GM21390 (cell line): ENCODE measurements at regions not wholly inside any gene's neighbourhood (a gene's known extent, or its start where the extent isn't known, plus 50 kb on each side); places are given as distances from the start of the nearest gene placed in this dataset.
"Not testable (repeated sequence)": the region's sequence is repeated elsewhere in the genome, so short reads cannot be mapped to it uniquely, and the experiment has no call there.

Source experiments
- ATAC-seq: cut with Tn5 transposase; IDR thresholded peaks from one replicate; pipeline ENCODE4 v1.9.1; 2021; ENCODE audit not compliant: unreplicated experiment

DNA sequence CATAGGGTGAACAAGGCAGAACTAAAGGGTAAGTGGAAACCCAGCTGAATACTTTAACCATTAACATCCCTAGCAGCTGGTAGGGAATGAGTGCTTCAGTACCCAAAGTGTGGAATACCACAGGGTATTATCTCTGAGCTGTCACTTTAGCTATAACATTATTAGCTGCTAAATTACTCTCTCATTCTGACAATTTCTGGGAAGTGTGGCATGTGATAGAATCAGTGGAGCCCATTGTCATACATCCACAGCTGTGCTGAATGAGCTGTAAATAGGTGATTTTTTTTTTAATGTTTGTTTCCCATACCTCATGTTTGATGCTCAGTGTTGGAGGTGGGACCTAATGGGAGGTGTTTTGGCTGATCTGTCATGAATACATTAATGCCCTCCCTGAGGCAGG lies 894.3 kb downstream of the DIPK2A start:
- ATAC-seq, result no peak

DNA sequence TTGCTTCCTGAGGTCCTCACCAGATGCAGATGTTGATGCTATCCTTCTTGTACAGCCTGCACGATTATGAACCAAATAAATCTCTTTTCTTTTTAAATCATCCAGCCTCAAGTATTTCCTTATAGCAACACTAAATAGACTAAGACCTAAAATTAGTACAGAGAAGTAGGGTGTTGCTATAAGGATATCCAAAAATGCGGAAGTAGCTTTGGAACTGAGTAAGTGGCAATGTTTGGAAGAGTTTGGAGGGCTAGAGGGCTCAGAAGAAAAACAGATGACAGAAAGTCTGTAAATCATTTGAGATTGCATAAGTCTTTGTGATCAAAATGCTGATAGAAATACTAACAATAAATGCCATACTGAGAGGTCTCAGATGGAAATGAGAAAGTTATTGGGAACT lies 894.9 kb downstream of the DIPK2A start:
- no peak for ATAC-seq

DNA sequence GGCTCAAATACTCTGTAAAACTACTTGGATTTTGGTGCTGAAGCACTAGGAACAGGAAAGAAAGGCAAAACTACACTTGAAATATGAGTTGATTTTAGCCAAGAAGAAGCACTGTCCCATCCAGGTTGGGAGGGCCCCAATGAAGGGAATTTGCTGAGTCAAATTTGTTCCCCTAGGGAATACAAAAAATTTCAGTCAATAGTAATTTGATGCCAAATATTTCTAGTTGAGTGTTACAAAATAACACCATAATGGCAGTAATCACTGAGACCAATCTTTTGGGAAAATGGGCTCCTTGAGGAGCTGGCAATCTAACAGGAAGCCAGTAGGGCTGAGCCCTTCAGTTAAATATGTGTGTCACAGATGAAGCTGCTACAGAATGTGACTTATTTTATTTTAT lies 896.9 kb downstream of the DIPK2A start:
- ATAC-seq, result no peak

DNA sequence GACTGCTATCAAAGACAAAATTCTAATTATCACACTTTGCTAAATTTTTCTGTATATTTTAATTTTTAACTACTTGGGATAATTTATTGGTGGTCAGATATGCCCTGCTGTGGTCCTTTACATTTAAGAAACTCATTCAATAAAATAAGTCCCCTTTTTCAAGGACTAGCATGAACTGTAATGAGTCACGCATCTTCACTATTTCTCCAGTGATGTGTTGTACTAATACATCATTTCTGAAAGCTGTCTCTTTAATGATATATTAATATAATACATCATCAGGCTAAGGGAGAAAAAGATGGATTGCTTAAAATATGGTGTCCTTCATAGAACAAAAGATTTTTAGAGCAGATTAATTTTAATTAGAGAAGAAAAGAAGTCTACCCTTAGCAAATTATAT lies 901.4 kb downstream of the DIPK2A start:
- ATAC-seq, result no peak

DNA sequence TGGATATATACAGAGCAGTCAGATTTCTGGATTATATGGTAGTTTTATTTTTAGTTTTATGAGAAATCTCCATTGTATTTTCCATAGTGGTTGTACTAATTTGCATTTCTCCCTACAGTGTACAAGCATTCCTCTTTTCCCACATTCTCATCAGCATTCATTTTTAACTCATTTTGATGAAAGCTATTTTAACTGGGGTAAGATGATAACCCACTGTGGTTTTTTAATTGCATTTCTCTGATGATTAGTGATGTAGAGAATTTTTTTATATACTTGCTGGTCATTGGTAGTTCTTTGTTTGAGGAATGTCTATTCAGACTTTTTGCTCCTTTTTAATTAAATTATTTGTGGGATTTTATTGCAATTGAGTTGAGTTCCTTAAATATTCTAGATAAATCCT lies 903.6 kb downstream of the DIPK2A start:
- ATAC-seq, result no peak

DNA sequence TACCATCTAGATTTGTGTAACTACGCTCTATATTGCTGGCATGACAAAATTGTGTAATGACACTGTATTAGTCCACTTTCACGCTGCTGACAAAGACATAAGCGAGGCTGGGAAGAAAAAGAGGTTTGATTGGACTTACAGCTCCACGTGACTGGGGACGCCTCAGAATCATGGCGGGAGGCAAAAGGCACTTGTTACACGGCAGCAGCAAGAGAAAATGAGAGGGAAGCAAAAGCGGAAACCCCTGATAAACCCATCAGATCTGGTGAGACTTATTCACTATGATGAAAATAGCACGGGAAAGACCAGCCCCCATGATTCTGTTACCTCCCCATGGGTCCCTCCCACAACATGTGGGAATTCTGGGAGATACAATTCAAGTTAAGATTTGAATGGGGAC lies 905.7 kb downstream of the DIPK2A start:
- ATAC-seq, result no peak

DNA sequence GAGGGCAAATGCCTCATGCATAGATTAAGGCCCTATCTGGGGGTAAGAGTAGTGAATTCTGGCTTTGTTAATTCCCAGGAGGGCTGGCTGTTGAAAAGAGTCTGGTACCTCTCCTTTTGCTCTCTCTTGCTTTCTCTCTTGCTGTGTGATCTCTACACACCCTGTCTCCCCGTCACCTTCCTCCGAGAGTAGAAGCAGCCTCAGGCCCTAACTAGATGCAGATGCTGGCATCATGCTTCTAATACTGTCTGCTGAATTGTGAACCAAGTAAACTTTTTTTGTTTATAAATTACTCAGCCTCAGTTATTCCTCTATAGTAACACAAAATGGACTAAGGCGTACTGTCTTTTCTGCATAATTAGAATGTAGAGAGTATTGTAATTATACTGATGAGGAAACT lies 908.1 kb downstream of the DIPK2A start:
- no peak for ATAC-seq

DNA sequence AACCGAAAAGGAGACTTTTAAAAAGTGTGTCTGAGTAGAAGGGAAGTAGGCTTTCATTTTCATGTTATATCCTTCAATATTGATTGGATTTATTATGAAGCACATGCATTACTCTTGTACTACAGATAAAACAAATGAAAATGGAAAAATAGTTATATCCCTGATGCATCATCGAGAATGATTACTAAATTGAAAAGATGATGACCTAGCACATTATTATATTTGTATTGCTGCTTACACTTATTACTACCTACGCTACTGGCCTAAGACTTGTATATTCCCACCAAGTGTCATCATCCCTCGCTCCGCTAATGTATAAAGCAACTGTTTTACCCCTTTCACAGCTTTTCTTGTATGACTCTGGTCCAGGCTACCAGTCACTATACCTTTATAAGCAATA lies 922.4 kb downstream of the DIPK2A start:
- ATAC-seq, result no peak

DNA sequence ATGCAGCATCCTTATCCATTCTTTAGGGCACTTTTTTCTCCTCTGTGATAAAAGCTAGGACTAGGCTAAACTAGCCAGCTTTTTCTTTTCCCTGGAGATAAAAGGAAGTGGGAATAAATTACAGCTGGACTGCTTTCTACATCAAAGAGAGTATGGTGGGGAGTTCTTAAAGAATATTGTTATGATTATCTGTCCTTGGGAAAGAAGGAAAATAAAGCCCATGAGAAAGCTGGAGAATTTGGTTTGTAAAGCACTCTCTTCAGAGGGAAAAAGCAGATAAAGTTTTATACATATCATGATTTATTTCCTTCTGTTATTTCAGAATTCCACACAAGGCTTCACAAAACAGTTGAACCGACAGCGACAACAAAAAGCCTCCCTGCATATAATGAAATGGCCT lies 923.0 kb downstream of the DIPK2A start:
- no peak for ATAC-seq

DNA sequence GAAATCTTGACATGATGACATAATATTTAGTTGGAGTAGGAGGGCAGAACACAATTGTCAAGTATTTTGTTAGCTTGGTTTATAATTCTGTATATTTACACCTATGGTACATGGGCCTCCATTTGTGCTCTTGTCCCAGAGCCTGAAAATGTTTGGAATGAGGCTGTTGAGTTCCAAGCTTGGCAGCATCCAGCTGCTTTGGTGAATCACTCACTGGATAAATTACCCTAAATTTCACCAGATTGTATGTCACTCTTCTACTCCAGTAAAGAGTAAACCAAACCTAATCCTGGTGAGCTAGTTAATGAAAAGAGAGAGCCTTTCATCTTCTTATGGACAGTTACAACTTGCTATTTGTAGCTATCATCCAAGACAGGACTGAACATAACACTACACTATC lies 928.7 kb downstream of the DIPK2A start:
- ATAC-seq, result no peak

DNA sequence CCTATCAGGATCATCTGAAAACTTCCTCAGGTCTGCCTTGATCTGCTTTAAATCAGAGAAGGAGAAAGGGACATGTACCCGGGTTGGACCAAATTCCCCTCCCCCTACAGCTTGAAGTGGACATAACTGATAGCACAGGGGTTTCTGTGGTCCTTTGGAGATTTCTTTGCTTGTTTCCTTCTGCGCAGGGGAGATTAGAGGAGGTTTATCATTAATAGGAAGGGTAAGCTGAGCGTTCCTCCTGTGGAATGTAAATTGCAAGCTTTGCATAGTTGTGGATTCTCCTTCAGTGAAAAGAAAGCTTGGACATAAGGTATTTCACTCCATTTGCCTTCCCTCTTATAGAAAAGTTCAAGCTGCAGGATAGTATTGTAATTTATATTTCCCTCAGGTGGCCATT lies 936.0 kb downstream of the DIPK2A start:
- ATAC-seq, result not testable (repeated sequence)

DNA sequence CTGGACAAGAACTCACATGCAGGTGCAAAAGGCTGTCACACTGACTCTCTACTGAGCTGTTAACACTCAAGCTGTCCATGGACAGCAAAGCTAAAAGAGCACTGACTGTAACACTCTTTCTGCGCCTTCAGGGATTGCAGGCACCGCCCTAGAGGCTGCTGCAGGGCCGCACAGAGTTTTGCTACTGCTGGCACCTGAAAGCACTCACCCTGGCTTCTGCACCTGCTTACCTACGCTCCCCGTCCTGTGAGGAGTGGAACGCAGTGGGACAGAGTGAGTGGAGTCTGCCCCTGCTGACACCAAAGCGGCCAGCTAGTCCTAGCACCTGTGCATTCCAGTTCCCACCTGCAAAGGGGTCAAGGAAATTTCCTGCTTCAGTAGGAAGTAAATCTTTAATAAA lies 941.3 kb downstream of the DIPK2A start:
- ATAC-seq, result no peak

DNA sequence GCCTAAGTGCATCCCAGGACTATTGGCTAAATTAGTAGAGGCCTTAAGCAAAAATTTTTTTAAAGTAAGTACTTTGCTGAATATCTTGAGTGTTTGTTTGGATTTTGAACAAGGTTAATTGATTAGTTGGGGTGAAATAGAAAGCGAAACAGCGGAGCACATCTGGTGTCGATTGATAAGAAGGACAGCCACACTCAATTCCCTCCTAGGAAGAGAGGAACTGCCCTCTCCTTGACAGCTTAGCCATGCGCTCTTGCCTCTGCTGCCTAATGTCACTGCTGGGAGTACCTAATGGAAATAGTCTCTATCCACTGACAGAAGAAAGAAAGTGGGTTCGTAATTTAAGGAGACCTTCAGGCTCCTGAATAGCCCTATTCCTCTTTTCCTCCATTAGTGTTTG lies 943.6 kb downstream of the DIPK2A start:
- ATAC-seq, result no peak

DNA sequence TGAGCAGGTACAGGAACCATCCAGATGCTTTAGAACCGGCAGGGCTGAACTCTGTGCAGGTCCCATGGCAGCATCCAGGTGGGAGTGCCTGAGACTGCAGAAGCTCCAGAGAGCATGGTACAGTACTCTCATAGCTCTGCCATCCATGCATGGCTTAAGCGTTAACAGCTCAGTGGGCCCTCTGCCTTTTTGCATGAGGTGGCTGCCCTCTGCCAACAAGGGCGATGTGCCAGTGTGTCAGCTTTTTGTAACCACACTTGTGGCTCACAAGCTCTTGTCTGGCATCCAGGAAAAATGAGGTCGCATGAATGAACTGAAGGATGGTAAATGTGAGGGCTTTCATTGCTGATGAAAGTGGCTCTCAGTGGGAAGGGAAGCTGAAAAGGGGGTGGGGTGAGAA lies 950.1 kb downstream of the DIPK2A start:
- ATAC-seq, result no peak

DNA sequence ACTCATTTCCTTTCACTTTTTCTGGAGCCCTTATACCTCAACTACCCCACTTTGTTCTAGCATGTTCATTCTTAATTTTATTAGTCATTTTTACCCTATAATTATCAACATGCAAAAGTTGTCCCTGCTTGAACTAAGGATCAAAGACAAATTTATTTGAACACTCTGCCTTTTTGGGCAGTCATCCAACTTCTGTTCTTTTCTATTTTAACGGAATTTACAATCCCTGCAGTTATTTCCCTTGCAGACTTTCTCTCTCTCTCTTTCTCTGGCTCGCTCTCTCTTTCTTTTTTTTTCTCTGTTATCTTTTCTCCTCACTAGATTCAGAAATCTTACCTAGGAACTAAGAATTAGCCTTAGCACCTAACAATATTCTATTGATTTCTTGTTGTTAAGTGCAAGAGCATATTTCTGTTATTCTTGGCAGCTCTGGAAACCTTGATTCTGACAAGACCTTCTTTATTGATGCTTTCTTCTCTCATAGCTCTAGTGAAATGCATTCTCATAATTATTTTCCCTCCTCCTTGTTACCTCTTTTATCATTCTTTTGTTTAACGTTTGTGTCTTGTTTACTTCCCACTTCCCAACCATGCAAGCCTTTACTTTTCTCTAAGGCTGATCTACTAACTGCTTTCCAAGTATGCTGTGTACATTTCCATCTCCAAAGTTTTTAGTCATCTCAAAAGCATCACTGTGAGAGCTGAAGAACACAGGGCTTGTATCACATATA lies 951.6 kb downstream of the DIPK2A start:
- no peak for ATAC-seq

DNA sequence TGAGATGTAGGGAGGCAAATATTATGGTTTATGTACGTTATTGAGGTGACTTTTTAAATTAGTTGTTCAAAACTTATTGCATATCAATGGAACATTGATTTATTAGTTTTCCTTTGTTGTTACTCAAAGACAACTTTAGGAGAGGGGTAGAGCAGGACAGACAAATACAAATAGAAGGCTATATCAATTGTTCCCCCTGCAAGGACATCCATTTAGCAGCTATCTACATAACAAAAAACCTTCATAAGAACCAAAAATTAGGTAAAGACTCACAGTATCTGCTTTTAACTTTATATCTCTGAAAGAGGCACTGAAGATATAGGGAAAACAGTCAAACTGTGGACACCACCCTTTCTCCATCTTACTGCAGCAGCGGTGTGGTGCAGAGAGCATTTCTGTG lies 958.8 kb downstream of the DIPK2A start:
- no peak for ATAC-seq

DNA sequence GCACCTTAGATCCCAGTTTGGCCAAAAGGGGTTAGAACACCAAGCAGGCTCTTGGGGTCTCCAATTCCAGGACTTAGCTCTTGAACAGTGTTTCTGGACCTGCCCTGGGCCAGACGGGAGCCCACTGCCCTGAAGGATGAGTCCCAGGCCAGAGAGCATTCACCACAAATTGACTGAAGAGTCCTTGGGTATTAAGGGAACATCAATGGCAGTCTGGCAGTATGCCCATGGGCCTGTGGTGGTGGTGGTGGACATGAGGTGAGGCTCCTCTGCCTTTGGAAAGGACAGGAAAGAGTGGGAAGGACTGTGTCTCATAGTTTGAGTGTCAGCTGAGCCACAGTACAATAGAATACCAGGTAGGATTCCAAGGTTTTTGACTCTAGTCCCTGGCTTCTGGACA lies 960.0 kb downstream of the DIPK2A start:
- ATAC-seq, result no peak

DNA sequence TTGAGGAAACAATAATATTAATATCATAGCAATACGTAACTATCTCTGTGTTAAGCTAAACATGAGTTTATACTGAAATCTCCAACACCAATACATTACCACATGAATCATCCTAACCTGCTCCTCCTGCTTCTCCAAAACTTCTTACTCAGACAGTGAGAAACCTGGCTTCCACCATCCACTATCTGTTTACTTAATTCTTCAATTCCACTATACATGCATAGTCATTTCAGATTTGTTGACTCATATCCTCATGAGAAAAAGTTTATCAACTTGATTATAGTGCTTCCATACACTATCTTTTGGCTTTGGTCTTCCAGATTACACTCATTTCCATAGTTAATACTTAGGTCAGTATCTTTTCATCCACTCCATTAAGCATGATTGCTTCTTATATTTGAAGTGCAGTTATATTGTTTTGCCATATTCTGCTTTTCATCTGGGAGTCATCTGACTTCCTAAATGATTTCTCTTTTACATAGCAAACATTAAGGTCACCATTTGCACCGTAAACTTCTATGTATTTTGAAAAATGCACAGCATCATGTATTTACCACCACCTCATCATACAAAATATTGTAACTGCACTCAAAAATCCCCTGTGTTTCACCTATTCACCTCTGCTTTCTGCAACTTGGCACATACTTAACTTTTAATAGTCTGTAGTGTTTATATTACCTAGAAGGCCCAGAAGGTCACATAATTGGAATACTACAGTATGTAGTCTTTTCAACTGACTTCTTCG lies 970.6 kb downstream of the DIPK2A start:
- ATAC-seq, result no peak

DNA sequence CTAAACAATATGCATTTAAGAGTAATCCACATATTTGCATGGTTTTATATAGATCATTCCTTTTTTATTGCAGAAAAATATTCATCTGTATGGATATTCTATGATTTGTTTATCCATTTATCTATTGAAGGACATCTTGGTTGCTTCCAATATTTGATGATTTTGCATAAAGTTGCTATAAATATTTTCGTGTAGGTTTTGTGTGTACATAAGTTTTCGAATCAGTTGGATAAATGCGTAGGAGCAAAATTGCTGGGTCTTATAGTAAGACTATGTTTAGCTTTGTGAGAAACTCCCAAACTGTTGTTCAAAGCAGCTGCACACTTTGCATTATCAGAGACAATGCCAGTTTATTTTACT lies 971.2 kb downstream of the DIPK2A start:
- no peak for ATAC-seq

DNA sequence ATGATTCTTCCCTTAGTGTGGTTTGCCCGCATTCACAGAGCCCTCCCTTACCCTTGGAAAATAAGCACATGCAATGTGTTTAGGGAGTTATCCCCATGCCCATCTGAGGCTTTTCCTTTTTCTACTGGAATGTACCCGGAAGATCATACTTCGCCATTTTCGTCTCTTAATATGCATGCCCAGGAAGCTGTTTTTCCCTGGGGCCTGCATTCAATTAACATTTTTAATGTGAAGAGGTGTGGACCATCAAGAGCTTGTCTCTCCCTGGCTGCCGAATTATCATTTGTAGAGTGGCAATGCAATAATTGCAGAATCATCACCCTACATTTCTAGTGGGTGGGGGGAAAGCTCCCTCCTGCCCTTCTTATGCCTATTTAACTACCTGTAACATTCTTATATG lies 976.3 kb downstream of the DIPK2A start:
- ATAC-seq, result no peak

DNA sequence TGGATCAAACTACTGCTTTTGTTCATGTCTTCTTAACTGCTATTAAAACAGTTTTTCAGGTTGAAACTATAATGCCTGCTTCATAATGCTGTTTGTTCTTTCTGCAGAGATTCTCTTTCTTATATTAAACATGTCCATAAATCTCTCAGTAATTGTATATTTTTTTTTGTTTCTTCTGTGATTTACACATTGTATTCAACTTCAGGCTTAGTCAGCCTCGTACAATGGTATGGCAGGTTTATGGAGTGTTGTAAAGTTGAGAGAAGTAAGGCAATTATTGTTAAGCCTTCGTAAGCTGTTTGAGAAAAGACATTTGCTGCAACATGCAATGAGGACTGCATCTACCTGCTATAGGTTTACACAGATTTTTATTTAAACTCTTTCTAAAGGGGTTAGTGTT lies 977.1 kb downstream of the DIPK2A start:
- ATAC-seq, result no peak

DNA sequence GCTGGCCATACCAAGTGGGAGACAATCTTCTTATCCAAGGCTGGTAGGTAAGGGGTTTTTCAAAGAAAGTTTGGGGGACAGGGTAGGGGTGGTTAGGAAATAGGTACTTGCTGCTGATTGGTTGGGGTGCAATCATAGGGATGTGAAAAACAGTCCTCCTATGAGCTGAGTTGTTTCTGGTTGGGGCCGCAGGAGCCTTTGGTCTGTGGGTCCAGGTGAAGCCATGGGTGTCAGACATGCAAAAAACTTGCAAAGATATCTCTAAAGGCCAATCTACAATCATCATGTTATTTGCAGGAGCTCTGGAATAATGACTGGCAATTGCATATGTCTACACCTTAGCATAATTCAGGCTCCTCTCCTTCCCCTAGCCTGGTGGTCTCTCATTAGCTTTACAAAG lies 982.3 kb downstream of the DIPK2A start:
- no peak for ATAC-seq
